Neural cell (in vitro differentiated cells): ENCODE measurements at regions not wholly inside any gene's neighbourhood (a gene's known extent, or its start where the extent isn't known, plus 50 kb on each side); places are given as distances from the start of the nearest gene placed in this dataset.

Experiments used
- H2AFZ ChIP-seq: fragments of 200-600, 300-800 bp; sonication (generic), shearing (Covaris generic); 2 replicates; pipeline ENCODE4 v1.6.0; 2014; ENCODE audit warnings: low read depth, mild to moderate bottlenecking, antibody characterized with exemption, low read length, moderate library complexity
- H3F3A ChIP-seq: fragments of 200-600 bp; shearing (Covaris generic); 2 replicates; pipeline ENCODE4 v1.6.1; 2016; ENCODE audit warnings: mild to moderate bottlenecking, moderate library complexity, mixed read lengths, antibody characterized with exemption, low read length; ENCODE audit not compliant: insufficient read depth, poor library complexity, severe bottlenecking
- H3K27ac ChIP-seq: fragments of 200-600, 300-800 bp; sonication (generic), shearing (Covaris generic); 2 replicates; pipeline ENCODE4 v1.5.1; 2014; ENCODE audit warnings: mild to moderate bottlenecking, low read length, moderate library complexity
- H3K27me3 ChIP-seq: fragments of 300-800, 200-600 bp; sonication (generic), shearing (Covaris generic); 2 replicates; pipeline ENCODE4 v1.6.0; 2014; ENCODE audit warnings: mild to moderate bottlenecking, low read depth, low read length, moderate library complexity; ENCODE audit not compliant: insufficient read depth
- H3K36me3 ChIP-seq: fragments of 300-800, 200-600 bp; sonication (generic), shearing (Covaris generic); 2 replicates; pipeline ENCODE4 v1.5.1; 2014; ENCODE audit warnings: mild to moderate bottlenecking, antibody characterized with exemption, low read length, moderate library complexity; ENCODE audit not compliant: insufficient read depth
- H3K4me2 ChIP-seq: fragments of 300-800, 200-600 bp; sonication (generic), shearing (Covaris generic); 2 replicates; pipeline ENCODE4 v1.6.0; 2014; ENCODE audit warnings: mild to moderate bottlenecking, low read length
- H3K4me3 ChIP-seq: fragments of 300-800, 200-600 bp; sonication (generic), shearing (Covaris generic); 2 replicates; pipeline ENCODE4 v1.5.1; 2014; ENCODE audit warnings: mild to moderate bottlenecking, low read length, moderate library complexity
- H3K79me2 ChIP-seq: fragments of 200-600 bp; shearing (Covaris generic); replicated peaks from 2 replicates; pipeline ENCODE4 v1.6.0; 2014; ENCODE audit warnings: mild to moderate bottlenecking, low read length, moderate library complexity; ENCODE audit not compliant: insufficient read depth
- H3K9ac ChIP-seq: fragments of 300-800, 200-600 bp; sonication (generic), shearing (Covaris generic); 2 replicates; pipeline ENCODE4 v1.6.1; 2016; ENCODE audit warnings: mild to moderate bottlenecking, low read length, mixed read lengths
- H3K9me2 ChIP-seq: fragments of 200-600 bp; shearing (Covaris generic); 2 replicates; pipeline ENCODE4 v1.6.1; 2016; ENCODE audit warnings: mild to moderate bottlenecking, low read length, mixed read lengths; ENCODE audit not compliant: insufficient read depth
- H3K9me3 ChIP-seq: fragments of 200-600, 300-800 bp; sonication (generic), shearing (Covaris generic); 2 replicates; pipeline ENCODE4 v1.6.1; 2016; ENCODE audit warnings: mild to moderate bottlenecking, mixed run types, low read length, moderate library complexity, mixed read lengths
- H4K20me1 ChIP-seq: fragments of 200-600 bp; shearing (Covaris generic); 2 replicates; pipeline ENCODE4 v1.6.1; 2016; ENCODE audit warnings: mild to moderate bottlenecking, mixed run types; ENCODE audit not compliant: insufficient read depth
- CTCF ChIP-seq: fragments of 450-650 bp; IDR thresholded peaks from 2 replicates; pipeline ENCODE4 v1.5.1; 2014; ENCODE audit warnings: antibody characterized with exemption, mild to moderate bottlenecking, moderate library complexity; ENCODE audit not compliant: poor library complexity, severe bottlenecking
- EP300 ChIP-seq: fragments of 450-650 bp; conservative IDR thresholded peaks from 2 replicates; pipeline ENCODE4 v1.6.1; 2014; ENCODE audit warnings: antibody characterized with exemption, mild to moderate bottlenecking, moderate library complexity; ENCODE audit not compliant: poor library complexity, severe bottlenecking
- EZH2 ChIP-seq: fragments of 200-600, 300-800 bp; shearing (Covaris generic), sonication (generic); IDR thresholded peaks from 2 replicates; pipeline ENCODE4 v1.6.1; 2014; ENCODE audit warnings: antibody characterized with exemption, low read length, borderline replicate concordance, mild to moderate bottlenecking; ENCODE audit not compliant: insufficient read depth, poor library complexity, severe bottlenecking
- MXI1 ChIP-seq: fragments of 450-650 bp; conservative IDR thresholded peaks from 2 replicates; pipeline ENCODE4 v1.6.1; 2014; ENCODE audit warnings: antibody characterized with exemption, mild to moderate bottlenecking; ENCODE audit not compliant: poor library complexity, severe bottlenecking
- POLR2AphosphoS5 ChIP-seq: IDR thresholded peaks from 2 replicates; pipeline ENCODE4 v1.6.1; 2012
- RAD21 ChIP-seq: fragments of 450-650 bp; conservative IDR thresholded peaks from 2 replicates; pipeline ENCODE4 v1.6.1; 2014; ENCODE audit warnings: antibody characterized with exemption, mild to moderate bottlenecking, moderate library complexity
- REST ChIP-seq: IDR thresholded peaks from 2 replicates; pipeline ENCODE4 v1.6.1; 2012; ENCODE audit warnings: borderline replicate concordance
- SMC3 ChIP-seq: fragments of 450-650 bp; conservative IDR thresholded peaks from 2 replicates; pipeline ENCODE4 v1.6.1; 2014; ENCODE audit warnings: antibody characterized with exemption, mild to moderate bottlenecking, moderate library complexity; ENCODE audit not compliant: poor library complexity
- TAF1 ChIP-seq: IDR thresholded peaks from 2 replicates; pipeline ENCODE4 v1.6.1; 2012; ENCODE audit warnings: low read depth

GRCh38 chr7:52071744-52072143 lies 755.1 kb upstream of the COBL start:
- Histone ChIP-seq H3K79me2 (no peaks in the 10 kb centered on the region), H3K27me3 (no peaks in the 10 kb centered on the region), H3K4me3 (no peak overlapping the region)

GRCh38 chr7:52064493-52064892 lies 747.9 kb upstream of the COBL start:
- Histone ChIP-seq H3F3A (no peaks in the 10 kb centered on the region), H2AFZ (no peak overlapping the region), H3K9ac (no peak overlapping the region), H3K4me2 (no peak overlapping the region), H3K9me2 (no peaks in the 10 kb centered on the region), H3K27ac (no peak overlapping the region), H3K36me3 (no peaks in the 10 kb centered on the region), H4K20me1 (no peaks in the 10 kb centered on the region), H3K9me3 (no peaks in the 10 kb centered on the region), H3K4me3 (no peak overlapping the region), H3K79me2 (no peaks in the 10 kb centered on the region), H3K27me3 (no peaks in the 10 kb centered on the region)
- no peak for TF ChIP-seq RAD21
- TF ChIP-seq MXI1, result no peak
- no peak for TF ChIP-seq EZH2
- no peak for TF ChIP-seq REST
- no peak for TF ChIP-seq EP300
- no peak for TF ChIP-seq POLR2AphosphoS5
- TF ChIP-seq CTCF, result no peak
- TF ChIP-seq TAF1, result no peak
- TF ChIP-seq SMC3, result no peak

More at GRCh38 chr7:52071744-52072143, 755.1 kb upstream of the COBL start:
- no peaks in the 10 kb centered on the region for H3K9me2 ChIP-seq
- no peak overlapping the region for H3K4me2 ChIP-seq
- no peak overlapping the region for H3K27ac ChIP-seq
- H3K9me3 ChIP-seq, result no peaks in the 10 kb centered on the region
- no peaks in the 10 kb centered on the region for H3F3A ChIP-seq
- no peak overlapping the region for H2AFZ ChIP-seq
- H3K9ac ChIP-seq, result no peak overlapping the region
- no peak for TF ChIP-seq EP300
- no peak for TF ChIP-seq TAF1
- no peaks in the 10 kb centered on the region for H3K36me3 ChIP-seq
- no peaks in the 10 kb centered on the region for H4K20me1 ChIP-seq

GRCh38 chr7:52061666-52062065 lies 745.1 kb upstream of the COBL start:
- no peaks in the 10 kb centered on the region for H3K79me2 ChIP-seq
- no peak overlapping the region for H3K4me2 ChIP-seq

More at GRCh38 chr7:52061666-52062065, 745.1 kb upstream of the COBL start:
- Histone ChIP-seq H2AFZ (no peak overlapping the region), H3K9ac (no peak overlapping the region), H3K9me3 (no peaks in the 10 kb centered on the region), H3K27ac (no peak overlapping the region), H3K9me2 (no peaks in the 10 kb centered on the region), H3F3A (no peaks in the 10 kb centered on the region), H3K4me3 (no peak overlapping the region), H3K36me3 (no peaks in the 10 kb centered on the region), H4K20me1 (no peaks in the 10 kb centered on the region), H3K27me3 (no peaks in the 10 kb centered on the region)
- no peak for TF ChIP-seq TAF1
- TF ChIP-seq CTCF, result no peak
- no peak for TF ChIP-seq MXI1
- TF ChIP-seq REST, result no peak
- no peak for TF ChIP-seq EP300
- TF ChIP-seq EZH2, result no peak
- TF ChIP-seq POLR2AphosphoS5, result no peak
